Superior temporal gyrus (tissue), 1 donor: ENCODE measurements at regions not wholly inside any gene's neighbourhood (a gene's known extent, or its start where the extent isn't known, plus 50 kb on each side); places are given as distances from the start of the nearest gene placed in this dataset.

Experiments
- DNase-seq: peaks from one replicate; pipeline ENCODE4 v3.0.0-alpha.2; 2016; ENCODE audit errors: extremely low spot score

DNA sequence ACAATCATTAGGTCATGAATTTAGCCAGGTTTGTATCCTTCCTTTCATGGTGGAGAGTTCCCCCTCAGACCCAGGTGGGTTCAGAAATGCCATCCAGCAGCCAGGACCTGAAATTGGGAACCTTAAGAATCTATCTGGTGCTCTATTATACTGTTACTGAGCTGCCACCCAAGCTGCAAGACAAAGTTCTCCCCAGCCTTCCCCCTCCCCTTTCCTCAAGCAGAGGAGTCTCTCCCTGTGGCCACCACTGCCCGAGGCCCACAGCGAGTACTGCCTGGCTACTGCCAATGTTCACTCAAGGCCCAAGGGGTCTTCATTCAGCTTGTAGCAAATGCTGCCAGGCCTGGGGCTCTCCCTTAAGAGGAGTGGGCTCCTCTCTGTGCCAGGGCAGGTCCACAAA is 133.8 kb downstream of the TMEM38B start:
- no peak for DNase-seq

DNA sequence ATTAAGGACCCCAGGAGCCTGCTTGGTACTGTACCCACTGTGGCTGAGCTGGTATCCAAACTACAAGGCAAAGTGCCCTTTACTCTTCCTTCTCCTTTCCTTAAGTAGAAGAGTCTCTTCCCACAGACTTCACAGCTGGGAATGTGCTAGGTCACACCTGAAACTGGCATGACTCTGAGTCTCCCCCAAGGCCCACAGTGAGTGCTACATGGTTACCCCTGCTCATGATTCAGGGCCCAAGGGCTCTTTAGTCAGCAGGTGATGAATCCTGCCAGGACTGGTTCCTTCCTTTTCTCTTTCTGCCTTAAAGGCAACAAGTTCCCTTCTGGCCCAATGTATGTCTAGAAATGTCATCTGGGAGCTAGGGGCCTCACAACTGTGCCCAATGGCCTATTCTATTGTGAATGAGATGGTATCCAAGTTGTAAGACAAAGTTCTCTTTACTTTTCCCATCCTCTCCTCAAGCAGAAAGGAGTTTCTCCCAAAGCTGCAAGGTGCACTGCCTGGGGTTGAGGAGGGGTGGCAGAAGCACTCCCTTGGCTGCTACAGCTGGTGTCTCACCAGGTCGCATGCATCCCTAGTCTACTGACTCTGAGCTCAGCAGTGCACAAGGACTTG is 134.4 kb downstream of the TMEM38B start:
- DNase-seq, result no peak

DNA sequence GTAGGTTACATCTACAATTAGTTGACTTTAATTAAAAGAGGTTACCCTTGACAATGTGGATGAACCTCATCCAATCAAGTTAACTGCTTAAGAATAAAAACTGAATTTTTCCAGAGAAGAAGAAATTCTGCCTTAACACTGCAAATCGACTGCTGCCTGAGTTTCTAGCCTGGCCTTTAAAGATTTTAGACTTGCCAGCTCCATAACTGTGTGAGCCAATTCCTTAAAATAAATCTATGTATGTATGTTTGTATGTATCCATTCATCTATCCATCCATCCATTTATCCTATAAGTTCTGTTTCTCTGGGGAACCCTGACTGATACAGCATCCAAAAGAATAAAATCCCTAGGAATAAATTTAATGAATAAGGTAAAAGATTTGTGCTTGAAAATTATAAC is 136.1 kb downstream of the TMEM38B start:
- no peak for DNase-seq

DNA sequence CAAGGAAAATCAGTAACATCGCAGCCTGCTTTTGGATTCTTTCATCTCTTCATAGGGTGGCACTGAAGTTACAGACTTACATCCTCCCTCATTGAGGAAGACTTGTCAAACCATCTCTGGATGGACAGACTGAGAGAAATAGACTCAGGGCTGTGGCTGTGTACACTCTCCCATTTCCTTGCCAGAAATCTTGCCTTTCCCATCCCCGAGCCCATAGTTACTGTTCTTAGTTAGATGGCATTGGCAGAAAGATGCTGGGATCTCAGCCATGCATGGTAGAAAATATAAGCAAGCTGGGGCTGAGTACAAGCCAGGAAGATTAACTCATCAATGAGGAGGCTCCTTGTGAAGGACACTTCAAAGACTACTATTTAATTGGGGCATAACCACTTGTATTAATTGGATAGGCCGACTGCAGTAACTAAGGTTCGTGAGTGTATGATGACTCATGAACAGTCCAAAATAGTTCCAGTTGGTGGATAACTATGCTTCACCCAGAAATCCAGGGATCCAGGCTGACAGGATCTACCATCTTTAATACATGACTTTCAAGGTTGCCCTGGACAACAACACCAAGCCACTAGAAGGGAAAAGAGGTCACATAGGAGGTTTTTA is 137.9 kb downstream of the TMEM38B start:
- DNase-seq, result no peak

DNA sequence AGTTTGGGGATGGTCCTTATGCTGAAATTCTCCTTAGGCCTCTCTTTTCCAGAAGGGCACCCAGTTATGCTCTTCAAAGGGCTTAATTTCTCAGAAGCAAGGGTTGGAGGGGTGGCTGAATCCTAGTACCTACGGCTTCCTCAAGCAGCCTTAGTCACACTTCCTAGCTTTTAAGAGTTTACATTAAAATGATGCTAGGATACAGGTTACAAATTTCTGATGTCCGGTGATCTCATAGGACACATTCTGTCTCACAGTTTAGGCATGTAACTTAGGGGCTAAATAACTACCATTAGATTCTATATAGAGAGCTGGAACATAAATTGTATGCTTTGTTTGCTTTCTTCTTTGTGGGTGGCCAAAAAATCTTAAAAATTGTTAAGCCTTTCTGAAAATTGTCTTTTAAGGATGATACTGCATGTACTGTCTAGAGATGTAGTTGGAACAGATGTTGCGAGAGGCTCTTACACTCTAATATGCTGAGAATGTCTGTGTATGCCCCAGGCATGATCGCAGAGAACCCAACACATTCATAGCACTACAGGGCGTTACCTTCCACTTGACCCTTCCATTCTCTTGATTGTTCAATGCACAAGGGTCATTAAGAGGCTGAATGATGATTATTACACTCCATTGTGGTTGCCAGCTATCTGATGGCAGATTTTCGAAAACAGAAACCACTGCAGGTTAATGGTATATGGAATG is 139.1 kb downstream of the TMEM38B start:
- DNase-seq, result no peak

DNA sequence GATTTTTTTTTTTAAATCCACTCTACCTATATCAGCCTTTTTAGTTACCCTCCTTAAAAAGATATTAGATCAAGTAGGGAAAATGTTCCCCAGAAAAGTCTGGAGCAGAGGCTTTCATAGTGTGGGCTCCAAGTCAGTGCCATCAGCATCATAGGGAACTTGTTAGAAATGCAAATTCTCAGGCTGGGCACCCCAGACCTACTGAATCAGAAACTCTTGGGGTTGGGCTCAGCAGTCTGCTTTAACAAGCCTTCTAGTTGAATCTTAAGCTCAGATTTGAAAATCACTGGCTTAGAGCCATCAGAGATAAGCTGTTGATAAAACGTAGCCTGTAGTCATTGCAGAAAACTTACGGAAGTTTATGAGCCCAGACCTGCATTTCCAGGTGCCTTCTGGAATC is 140.1 kb downstream of the TMEM38B start:
- DNase-seq, result no peak

DNA sequence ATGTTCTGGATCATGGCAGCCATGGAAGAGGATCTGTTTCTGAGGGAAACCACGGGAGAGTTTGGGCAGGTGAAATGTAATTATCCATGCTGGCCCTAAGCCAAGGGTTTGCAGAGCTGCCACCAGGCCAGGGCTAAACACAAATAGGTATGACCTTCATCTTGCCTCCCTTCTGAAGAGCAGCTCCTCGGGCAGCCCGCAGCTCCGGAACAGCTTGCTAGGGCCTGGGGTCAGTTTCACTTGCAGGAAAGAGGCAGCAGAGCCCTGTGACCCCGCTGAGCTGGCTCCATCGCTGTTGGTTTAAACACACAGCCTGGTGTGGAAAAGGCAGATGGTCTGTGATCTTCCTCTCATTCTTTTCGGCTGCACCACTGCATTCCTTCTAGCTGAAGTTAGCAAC is 141.4 kb downstream of the TMEM38B start:
- DNase-seq, result no peak

DNA sequence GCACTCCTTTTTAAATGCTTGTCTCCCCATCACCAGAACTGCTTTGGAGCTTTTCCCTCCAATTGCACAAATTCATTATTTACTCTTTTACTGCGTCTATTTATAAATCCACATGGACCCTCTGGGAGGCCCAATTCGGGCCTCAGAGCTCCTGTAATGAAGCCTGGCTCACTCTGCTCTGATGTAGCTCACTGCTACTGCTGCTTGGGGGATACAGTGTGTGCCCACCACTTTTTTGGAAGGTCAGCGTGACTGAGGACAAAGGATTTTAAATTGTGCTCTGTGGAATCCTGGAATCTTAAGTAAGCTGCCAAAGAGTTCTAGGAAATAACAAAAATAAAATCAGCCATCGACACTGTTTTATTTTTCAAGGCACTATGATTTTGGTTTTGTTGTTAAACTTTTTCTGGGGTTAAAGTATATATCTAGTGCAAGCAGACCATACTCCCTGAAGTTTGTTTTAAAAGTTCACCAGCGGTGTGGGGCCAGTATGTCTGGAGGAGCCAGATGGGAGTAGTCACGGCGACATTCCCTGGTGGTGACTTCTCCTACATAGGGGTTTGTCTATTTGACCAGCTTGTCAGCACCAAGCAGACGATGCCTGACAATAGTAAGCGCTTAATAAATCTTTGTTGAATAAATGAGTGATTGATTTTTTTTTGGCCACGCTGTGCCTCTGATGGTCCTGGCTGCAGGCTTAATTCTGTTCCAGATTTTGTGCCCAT is 142.8 kb downstream of the TMEM38B start:
- no peak for DNase-seq

DNA sequence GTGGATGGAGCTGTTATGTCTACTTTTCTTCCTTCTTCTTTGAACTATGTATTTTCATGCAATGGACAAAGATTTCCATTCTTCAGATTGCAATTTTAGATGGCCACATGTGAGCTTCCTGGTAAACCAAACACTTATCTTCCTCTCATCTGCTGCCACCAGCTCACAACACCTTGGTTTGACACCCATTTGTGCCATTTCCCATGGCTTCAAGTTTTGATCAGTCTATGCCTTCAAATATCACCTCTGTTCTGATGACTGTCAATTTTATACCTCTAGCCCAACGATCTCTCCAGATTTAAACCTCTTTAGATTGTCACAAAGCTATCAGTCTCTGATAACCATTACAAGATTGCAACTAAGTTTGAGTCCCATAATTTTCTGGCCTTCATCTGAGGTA is 147.2 kb downstream of the TMEM38B start:
- DNase-seq, result no peak

DNA sequence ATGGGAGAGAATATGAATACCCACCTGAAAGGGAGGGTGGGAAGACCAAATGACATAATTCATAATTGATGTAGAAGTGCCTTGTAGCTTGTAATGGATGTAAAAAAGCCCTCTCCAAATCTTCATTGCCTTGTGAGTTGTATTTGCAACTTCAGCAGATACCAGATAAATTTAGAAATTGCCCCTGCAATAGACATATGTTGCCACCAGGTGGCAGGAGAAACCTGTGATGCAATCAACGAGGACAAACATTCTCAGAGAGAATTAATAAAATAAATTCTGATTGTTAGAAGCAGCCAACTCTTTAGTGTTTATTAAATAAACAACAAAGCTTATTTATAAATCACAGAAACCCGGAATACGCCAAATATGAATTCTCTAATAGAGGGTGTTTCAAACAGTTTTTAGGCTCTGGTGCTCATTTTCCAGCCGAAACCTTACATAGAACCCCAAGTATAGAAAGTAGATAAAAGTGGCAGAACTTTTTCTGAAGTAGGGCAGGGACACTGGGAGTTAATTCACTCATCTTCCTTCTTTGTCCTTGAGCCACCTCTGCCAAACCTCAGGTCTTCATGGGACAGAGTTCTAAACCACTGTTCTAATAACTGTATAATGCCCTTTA is 147.8 kb downstream of the TMEM38B start:
- DNase-seq, result peak; percentile 85

DNA sequence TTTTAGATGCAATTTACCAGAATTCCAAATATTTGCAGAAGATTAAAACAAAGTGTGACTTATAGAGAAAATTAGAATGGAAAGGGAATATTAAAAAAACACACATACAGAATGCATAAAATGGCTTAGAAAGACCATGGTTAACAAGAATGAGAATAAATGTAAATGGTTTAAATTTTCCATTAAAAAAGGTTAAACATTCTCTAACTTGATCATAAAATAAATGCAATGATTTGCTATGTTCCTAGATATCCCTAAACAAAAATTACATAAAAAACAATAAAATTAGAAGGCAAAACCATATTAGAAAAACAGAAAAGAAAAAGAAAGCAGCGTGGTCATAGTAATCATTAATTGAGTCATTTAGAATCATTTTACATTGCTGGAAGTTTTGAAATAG is 152.5 kb downstream of the TMEM38B start:
- DNase-seq, result no peak

DNA sequence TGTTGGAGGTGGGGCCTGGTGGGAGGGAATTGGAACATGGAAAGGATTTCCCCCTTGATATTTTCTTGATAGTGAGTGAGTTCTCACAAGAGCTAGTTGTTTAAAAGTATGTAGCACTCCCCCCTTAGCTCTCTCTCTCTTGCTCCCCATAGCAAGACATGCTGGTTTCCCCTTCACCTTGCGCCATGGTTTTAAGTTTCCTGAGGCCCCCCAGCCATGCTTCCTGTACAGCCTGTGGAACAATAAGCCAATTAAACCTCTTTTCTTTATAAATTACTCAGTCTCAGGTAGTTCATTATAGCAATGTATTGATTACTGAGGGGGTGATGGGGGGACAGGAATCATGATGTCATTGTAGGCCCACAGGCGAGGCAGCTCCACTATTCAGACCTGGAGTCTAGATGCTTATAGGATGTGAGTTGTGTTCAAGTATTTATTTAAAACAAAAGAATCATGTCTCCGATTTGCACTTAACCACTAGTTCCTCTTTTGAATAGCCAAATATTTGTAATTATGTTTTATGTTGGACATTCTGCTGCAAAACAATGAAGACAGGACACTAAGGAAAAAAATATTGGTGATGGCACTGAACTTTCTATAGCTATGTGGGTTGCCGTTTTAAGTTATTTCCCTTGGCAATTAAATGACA is 156.6 kb downstream of the TMEM38B start:
- DNase-seq, result no peak

DNA sequence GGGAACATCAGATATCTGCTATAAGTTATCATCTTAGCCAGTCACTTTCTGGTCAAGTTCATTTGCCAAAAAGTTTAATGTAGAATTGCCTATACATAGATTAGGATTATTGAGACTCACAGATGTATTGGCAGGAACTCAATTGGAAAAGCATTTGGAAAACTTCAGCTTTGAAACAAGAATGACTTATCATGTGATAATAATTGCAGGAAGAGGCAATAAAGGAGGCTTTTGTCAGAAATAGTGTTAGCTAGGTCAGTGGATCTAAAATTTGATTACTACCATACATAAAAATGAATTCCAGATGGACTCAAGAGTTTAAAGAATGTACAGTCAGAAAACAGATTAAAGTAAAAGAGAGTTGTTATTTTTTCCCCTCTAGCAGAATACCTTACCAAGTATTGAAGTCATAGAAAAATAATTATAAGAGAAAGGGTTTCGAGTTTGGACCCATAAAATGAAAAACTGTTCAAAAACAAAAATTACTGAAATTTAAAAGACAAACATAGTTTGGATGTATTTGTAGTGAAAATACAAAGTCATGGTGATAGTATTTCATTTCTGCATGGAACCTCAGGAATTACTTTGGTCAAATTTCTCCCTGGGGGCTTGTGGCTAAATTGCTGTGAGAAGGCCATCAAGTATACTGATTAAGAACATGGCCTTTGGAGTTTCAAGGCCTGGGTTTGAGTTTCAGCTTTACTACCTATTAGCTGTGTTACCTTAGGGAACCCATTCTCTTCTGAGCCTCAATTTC is 159.9 kb downstream of the TMEM38B start:
- no peak for DNase-seq

DNA sequence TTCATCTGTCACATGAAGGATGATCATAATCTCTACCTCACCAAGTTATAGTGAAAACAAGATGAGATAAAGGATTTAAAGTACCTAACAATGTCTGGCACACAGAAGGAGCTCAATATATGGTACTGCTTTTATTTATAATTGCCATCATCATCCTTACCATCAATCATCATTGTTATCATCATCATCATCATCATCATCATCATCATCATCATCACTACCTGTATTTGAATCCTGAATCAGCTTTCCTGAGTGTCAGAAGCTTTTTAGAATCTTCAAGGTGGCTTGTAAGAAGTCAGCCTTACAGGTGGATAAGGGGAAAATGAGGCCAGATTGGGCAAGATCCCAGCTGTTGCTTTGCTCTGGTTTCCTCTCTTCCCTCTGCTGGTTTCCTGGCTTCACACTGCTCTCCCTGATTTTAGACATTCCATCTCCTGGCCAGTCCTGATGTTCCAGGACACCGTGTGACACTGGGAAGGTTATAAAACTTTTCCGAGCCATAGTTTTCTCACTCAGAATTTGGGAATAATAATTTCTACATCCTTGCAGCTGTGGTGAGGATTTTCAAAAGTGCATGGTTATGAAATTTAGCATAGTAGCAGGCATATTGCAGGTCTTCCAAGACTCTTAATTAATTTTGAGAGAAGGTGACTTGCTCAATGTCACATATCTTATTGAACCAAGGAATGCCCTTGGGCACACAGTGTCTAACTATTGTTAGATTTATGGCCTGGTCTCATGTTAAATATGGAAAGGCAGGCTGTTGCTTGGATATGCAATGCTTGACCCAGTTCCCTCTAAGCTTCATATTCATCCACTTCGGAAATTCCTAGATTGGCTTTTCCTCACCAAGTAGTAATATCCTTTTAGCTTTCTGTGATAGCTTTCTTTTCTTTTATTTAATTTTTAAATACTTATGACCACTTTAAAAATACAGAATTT is 160.7 kb downstream of the TMEM38B start:
- no peak for DNase-seq

DNA sequence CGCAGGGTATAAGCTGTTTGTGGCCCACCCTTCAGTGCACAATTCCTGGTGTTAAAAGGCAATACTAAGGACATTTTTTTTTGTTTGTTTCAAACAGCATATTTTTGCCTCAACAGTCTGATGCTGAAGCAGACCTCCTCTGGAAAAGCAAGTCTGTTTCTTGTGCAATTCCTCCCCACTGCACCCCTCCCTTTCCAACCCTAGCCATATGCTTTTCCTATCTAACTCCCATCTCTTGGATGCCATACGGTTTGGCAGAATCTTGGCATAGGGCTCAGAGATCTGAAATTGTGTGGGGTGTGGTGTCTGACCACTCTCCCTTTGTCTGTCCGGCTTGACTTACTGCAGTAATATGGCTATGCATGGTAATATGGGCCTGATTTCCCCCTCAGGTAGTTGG is 161.6 kb downstream of the TMEM38B start:
- no peak for DNase-seq

DNA sequence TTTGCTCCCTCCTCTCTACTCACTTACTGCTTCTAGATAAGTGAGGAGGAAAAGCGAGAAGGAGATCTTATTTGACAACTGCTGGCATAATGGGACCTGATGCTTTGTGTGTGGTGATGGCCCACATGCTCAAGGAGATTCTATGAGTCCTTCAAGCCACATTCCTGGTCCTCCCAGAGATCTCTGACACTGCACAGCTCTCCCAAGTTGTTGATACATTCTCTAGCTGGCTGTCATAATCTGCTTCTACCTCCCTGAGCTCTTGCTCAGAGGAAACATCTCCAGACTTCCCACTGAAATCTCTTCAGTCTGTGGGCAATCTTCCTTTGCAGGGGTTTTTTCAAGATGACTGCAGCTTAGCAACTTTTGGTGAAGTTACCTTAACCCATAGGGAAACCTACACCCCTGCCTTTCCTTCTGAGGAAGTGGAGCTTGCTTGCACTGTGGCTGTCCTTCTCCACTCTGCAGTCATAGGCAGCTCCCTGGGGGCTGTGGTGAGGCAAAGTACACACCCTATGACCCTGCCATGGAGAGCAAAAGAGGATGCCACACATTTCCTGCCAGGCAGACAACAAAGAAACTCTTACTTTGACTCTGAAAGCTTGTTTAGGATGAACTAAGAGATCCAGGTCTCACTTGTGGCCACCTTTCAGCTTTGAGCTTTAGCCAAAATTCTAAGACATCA is 163.8 kb downstream of the TMEM38B start:
- no peak for DNase-seq

DNA sequence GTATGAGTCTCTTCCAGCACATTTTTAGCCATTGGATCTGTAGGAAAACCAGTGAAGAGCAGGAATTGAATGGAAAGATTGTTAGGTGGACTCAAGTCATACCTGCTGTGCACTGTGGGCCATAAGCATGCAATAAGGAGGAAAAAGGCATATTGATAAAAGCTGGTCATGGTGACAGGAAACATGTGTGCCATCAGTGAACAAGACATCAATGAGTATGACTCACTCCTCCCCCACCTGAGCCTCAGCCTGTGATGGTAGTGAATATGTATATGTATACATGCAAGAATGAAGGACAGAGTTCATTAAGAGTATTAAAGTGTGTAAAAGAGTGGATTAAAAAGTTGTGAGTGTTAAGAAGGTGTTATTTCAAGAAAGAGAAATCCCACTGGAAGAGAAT is 164.5 kb downstream of the TMEM38B start:
- no peak for DNase-seq

DNA sequence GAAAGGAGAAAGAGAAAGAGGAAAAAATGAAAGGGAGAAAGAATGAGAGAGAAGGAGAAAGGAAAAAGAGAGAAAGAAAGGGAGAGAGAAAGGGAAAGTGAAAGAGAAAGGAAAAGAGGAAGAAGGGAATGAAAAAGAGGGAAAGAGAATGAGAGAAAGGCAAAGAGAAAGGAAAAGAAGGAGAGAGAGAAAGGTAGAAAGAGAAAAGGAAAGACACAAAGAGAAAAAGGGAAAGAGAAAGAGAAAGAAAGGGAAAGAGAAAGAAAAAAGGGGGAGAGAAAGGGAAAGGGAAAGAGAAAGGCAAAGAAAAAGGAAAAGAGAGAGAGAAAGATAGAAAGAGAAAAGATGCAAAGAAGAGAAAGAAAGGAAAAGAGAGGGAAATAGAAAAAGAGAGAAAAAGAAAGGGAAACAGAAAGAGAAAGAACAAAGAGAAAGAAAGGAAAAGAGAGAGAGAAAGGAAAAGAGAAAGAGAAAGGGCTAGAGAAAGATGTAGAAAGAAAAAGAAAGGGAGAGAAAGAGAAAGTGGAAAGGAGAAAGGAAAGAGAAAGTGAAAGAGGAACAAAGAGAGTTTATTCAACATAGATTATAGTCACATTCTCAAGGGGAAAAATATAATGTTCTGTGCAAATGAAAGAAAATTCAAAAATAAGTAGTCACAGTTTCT is 165.2 kb downstream of the TMEM38B start:
- DNase-seq, result no peak

DNA sequence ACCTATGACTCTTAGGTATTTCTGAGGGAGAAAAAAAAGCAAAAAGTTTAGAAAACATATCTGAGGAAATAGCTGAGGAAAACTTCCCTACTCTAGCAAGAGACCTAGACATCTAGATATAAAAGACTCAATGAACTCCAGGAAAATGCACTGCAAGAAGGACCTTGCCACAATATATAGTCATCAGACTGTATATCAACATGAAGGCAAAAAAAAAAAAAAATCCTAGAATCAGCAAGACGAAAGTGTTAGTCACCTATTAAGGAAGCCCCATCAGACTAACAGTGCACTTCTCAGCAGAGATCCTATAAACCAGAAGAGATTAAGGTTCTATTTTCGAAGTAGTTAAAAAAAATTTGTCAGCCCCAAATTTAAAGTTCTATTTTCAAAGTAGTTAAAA is 166.2 kb downstream of the TMEM38B start:
- no peak for DNase-seq
